HEK293T (cell line): ENCODE measurements at regions not wholly inside any gene's neighbourhood (a gene's known extent, or its start where the extent isn't known, plus 50 kb on each side); places are given as distances from the start of the nearest gene placed in this dataset.

Experiments
- BHLHE40 ChIP-seq: fragments of 450-650 bp; IDR thresholded peaks from 2 replicates; pipeline ENCODE4 v1.6.1; 2016; ENCODE audit warnings: mild to moderate bottlenecking, moderate library complexity, borderline replicate concordance
- CTBP1 ChIP-seq: fragments of 450-650 bp; IDR thresholded peaks from 2 replicates; pipeline ENCODE4 v1.6.1; 2016; ENCODE audit warnings: borderline replicate concordance
- FOXA1 ChIP-seq: fragments of 450-650 bp; IDR thresholded peaks from 2 replicates; pipeline ENCODE4 v1.6.1; 2016; ENCODE audit warnings: mild to moderate bottlenecking
- FOXM1 ChIP-seq: fragments of 450-650 bp; IDR thresholded peaks from 2 replicates; pipeline ENCODE4 v1.6.1; 2017; ENCODE audit warnings: mild to moderate bottlenecking, borderline replicate concordance
- HDGF ChIP-seq: fragments of 450-650 bp; IDR thresholded peaks from 2 replicates; pipeline ENCODE4 v1.6.1; 2017; ENCODE audit warnings: antibody characterized with exemption, borderline replicate concordance
- L3MBTL2 ChIP-seq: fragments of 450-650 bp; conservative IDR thresholded peaks from 2 replicates; pipeline ENCODE4 v1.6.1; 2016; ENCODE audit warnings: mild to moderate bottlenecking
- NFRKB ChIP-seq: fragments of 450-650 bp; IDR thresholded peaks from 2 replicates; pipeline ENCODE4 v1.6.1; 2016; ENCODE audit warnings: mild to moderate bottlenecking, moderate library complexity
- SP1 ChIP-seq: fragments of 450-650 bp; IDR thresholded peaks from 2 replicates; pipeline ENCODE4 v1.6.1; 2017
- TF ChIP-seq, protein P1 (sequence below): fragments of 450-650 bp; IDR thresholded peaks from 2 replicates; pipeline ENCODE4 v1.6.1; 2016

DNA sequence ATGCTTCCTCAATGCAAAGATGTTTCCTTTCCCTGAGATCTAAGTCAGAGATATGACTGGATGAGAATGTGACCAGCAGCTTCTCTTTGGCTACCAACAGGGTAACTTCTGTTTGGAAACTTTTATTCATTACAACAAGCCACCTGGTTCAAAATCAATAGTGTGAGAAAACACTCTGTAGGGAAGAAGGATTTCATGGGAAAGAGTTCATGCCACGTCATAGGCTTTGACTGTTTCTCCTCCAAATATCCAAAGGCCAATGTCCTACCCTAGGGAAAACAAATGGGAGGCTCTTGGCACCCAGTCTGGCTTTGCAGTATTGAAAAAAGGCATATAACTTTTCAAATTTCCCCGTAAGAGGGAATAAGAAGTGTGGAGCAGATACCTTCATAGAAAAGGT, 245.5 kb downstream of the FNDC1 start:
- TF ChIP-seq, protein P1, sequence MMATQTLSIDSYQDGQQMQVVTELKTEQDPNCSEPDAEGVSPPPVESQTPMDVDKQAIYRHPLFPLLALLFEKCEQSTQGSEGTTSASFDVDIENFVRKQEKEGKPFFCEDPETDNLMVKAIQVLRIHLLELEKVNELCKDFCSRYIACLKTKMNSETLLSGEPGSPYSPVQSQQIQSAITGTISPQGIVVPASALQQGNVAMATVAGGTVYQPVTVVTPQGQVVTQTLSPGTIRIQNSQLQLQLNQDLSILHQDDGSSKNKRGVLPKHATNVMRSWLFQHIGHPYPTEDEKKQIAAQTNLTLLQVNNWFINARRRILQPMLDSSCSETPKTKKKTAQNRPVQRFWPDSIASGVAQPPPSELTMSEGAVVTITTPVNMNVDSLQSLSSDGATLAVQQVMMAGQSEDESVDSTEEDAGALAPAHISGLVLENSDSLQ, result no peak
- TF ChIP-seq BHLHE40, result no peak
- TF ChIP-seq CTBP1, result no peak
- TF ChIP-seq SP1, result no peak
- no peak for TF ChIP-seq FOXA1
- no peak for TF ChIP-seq NFRKB
- no peak for TF ChIP-seq FOXM1
- TF ChIP-seq HDGF, result no peak
- TF ChIP-seq L3MBTL2, result no peak
